ENCODE measurements at regions not wholly inside any gene's neighbourhood (a gene's known extent, or its start where the extent isn't known, plus 50 kb on each side); places are given as distances from the start of the nearest gene placed in this dataset.

DNA sequence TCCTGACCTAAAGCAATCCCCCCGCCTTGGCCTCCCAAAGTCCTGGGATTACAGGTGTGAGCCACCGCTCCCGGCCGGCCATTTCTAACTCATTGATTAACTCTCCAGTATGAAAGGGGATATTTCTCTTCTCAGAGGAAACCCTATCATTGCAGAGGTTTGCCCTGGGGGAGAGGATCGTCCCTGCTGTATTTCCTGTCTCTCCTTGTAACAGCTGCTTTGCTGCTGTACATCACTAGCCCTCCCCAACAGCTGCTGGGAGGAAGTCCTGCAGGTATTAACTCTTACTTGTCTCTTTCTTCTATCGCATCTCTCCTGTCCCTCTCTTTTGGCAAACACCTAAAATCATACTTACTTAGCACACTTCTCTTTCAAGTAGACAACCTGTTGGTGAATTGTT, 219.0 kb upstream of the DSEL start:
- no peak for DNase-seq (ENCODE audit: low read depth)

DNA sequence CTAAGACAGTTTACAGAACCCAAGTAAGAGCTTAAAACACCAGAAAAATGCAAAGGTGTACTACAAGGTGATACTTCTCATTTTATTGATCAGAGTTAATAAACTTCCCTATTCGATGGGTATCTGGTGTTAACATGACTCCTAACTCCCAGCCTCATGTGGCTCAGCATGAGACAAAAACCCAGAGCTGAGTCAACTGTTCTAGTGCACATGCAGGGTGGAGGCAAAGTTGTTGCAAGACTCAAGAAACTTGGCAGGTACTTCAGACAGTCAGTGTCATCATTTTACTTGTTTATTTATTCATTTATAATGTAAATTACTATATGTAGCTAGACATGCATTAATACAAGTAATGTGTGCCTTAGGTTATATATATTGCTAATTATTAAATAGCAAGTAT, 216.6 kb upstream of the DSEL start:
- DNase-seq (ENCODE audit: low read depth): no peak

DNA sequence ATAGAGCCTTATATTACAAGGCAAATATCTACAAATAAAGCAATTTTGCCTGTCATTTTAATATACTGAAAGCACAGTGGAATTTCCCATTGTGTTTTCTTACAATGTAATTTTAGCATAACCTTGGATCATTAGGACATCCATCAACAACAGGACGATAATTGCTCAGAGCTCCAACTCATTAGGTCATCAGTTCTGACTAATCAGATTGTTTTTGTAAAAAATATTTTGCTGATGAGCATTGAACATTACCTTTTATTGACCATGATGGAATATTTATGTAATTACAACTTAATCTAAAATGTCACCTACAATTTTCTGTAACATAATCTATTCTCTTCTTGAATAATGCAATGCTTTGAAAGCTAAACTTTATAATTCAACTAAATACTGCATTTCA, 215.3 kb upstream of the DSEL start:
- no peak for DNase-seq (ENCODE audit: low read depth)

DNA sequence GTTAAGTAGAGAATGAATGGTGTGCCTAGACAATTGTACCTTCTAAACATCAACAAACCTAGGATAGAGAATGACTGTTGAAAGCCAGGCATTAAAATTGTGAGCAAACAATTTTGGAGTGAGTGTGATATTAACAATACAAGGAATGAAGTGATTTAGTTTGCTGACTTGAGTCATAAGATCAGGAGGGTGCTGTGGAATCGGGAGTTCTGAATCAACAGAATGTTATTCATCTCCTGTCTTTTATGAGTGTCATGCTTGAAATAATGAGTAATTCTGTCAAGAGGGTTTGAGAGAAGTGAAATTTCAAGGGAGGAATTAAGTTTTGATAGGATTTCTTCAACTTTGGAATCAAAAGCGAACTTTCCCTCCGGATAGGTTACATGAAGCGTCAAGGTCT, 214.4 kb upstream of the DSEL start:
- DNase-seq (ENCODE audit: low read depth): no peak

DNA sequence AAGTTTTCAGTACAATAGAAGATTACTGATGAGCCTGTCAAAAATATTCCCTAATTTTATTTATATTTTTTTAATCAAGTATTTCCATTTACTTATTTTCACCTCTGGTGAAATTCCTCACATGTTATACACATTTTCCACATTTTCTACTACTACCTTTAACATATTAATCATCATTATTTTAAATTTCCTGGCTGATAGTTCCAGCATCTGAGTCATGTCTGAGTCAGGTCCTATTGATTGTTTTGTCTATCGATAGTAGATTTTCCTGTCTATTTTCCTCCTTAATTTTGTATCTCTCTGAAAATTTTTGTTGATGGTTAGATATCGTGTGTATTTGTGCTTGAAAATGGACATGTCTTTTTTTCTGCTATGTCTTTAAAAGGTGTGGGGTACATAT, 211.8 kb upstream of the DSEL start:
- DNase-seq (ENCODE audit: low read depth): no peak

DNA sequence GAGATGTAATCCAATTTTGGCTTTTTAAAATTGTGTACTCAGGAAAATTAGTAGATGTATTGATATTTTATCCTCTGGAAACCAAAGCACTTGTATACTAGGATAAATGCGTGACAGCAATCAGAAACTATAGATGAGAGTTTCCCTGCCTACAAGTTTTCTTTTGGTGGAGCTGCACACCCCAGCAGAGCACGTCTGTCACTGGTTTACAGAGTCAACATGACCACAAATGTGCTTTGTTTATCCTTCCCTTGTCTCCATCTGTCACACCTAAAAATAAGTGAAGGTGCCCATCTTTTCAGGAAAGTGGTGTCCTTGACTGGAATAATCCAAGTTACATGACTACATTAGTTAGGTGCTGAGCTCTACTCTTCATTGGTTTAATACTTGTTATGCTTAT, 210.4 kb upstream of the DSEL start:
- DNase-seq (ENCODE audit: low read depth): no peak

DNA sequence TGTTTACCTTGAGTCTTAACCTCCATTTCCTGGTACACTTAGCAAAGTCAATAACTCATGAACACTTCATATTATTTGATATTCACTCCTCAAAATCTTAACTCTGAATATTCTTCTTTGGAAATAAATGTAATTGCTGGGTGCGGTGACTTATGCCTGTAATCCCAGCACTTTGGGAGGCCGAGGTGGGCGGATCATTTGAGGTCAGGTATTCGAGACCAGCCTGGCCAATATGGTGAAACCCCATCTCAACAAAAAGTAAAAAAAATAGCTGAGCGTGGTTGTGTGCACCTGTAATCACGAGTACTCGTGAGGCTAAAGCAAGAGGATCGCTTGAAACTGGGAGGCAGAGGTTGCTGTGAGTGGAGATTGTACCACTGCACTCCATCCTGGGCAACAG, 201.3 kb upstream of the DSEL start:
- no peak for DNase-seq (ENCODE audit: low read depth)

DNA sequence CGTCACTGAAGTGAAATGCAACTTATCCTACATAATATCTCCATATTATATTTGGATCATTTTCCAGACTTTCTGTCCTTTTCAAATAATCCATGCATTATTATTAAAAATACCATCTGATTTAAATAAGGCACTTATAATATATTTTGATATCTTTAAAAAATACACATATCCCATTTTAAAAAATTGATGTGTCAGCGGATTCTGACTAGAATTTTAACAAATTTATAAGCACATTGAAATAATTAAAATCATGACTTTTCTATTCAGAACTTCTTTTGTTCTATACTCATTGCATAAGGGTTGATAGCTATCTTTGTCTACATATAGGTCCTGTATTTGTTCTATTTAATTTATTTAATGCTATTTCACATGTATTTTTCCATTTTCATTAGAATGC, 199.0 kb upstream of the DSEL start:
- DNase-seq (ENCODE audit: low read depth): no peak

DNA sequence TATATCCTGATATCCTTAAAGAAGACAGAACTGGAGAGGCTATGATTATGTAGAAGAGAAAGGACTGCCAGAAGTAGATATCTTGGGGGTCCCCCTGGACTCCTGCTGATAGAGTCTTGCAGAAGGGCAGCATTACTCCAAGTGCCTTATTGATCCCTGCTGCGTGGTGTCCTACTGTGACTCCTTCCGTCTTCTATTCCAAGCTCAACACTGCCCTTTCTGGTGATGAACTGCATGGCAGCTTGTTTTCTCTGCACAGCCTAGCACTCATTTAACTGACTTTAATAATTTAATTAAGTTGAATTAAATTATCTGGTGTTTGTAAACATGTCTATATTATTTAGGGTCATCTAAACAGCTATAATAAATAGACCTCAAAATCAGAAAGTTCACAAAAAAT, 194.1 kb upstream of the DSEL start:
- DNase-seq (ENCODE audit: low read depth): no peak

DNA sequence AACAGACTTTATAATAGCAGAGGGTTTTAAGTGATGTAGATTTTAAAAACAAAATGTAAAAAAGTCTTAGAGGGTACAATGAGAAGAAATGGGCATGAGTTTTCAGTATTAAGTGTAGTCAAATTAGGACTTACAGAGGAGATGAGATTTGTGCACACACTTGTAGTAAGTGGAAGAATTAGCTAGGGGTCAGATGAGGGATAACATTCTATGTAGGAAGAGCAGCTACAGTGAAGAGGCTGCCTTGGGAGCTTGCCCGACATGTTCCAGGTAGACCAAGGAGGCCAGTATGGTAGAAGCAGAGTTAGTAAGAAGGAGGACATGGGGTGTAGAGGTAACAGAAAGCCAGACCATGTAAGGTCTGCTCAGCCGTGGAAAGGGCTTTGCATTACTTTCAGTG, 189.2 kb upstream of the DSEL start:
- no peak for DNase-seq (ENCODE audit: low read depth)

DNA sequence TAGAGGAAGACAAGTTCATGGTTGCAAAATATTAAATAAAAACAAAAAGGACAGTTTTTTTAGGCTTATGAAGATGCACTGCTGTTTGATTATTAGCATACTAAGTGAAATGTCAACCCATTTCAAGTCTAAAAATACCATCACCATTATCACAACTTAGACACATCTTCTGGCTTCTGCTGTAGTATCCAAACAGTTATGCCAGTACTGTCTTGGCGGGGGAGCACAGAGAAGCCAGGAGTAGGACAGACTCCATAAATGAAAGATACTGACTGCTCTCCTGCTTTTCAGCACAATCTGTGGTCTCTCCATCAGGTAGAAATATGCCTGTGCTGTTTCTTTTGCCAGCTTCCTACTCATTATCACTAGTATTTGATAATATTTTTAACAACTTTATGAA, 179.2 kb upstream of the DSEL start:
- no peak for DNase-seq (ENCODE audit: low read depth)

DNA sequence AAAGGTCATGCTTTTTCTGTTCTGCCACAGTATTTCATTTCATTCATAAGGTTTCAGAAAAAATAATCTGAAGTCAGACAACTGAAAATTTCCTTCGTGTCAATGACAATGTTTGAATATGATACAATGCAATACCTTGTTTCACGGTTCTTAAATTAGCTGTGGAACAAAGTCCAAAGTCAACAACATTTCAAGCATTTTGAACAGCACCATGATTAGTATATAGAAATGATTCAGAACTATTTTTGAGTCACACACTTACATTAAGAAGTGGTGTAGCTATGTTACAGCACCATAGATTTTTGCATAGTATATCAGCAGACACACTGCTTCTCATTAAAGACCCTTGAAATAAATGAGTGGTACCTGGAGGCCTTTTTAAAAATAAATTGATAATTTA, 178.3 kb upstream of the DSEL start:
- no peak for DNase-seq (ENCODE audit: low read depth)

DNA sequence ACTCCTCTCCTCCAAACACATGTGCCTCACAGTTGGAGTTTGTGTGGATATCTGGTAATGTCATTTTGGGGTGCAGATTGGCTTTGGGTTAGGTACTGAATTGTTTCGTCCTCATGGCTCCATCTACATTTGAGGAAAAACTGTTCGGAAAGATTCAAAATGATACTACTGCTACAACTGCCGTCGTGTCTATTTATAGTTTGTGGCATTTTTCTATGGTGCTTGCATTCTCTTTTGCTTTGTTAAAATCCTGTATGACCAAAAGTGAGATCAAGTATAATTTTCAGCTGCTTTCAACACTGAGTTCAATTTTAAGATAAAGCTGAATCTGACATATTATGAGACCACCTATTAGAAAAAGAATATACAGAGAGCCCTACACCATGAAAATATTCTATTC, 176.3 kb upstream of the DSEL start:
- no peak for DNase-seq (ENCODE audit: low read depth)

DNA sequence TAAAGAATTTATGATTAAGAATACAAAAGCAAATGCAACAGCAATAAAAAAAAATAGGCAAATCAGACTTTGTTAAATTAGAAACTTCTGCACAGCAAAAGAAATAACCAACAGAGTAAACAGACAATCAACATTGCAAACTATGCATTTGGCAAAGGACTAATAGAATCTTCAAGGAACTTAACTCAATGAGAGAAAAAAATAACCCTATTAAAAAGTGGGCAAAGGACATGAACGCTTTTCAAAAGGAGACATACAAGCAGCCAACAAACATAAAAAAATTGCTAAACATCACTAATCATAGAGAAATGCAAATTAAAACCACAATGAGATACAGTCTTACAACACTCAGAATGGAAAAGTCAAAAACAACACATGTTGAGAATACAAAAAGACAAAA, 166.0 kb upstream of the DSEL start:
- DNase-seq (ENCODE audit: low read depth): no peak

DNA sequence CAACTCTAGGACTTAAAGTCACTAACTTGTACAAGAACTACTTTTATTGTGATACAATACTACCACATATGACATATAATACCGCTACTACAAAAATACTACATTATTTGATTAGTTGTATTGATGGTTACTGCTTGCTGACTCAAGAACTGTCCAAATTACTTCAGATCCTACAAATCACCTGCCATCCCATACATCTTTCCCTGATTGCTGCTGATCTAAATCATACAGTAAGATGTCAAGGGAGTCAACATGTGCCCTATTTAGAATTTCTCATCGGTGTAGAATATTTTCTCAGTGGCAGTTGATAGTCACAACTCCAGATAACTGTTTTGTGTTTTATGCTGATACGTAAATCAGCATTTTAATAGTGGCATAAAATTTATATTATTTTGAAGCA, 161.0 kb upstream of the DSEL start:
- DNase-seq (ENCODE audit: low read depth): no peak

DNA sequence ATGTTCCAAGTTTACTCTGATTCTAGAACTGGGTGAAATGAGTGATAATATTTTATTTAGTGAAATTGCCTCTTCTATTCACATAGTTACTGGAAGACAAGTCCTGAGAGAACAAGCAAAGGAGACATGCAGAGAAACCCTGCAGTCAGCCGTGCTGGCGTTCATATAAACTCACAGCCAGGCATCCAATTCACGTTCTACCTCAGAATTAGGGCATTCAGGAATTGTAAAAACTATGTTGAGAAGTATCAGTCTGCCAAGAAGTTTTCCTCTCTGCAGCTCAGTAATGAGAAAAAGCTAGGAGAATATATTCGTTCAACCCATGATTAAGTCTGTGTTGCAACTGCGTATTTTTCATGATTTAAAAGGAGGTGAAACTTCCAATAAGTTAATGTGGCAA, 156.2 kb upstream of the DSEL start:
- no peak for DNase-seq (ENCODE audit: low read depth)

DNA sequence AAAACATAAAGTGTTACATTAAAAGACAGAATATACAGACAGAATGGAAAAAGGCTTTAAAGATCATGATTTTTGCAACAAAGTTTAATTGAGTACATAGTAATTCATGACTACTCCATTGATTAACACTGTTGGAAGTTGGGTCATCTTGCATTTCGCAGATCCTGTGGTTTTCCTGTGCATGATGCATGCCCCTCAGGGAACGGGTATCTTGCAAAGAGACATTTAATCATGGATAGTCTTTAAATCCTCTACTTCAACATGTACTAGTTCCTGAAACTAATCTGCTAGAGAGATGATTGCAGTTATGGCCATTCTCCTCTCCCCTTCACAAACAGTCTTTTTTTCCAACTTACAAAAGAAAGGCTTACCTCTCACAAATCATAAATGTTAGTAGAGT, 155.6 kb upstream of the DSEL start:
- no peak for DNase-seq (ENCODE audit: low read depth)

DNA sequence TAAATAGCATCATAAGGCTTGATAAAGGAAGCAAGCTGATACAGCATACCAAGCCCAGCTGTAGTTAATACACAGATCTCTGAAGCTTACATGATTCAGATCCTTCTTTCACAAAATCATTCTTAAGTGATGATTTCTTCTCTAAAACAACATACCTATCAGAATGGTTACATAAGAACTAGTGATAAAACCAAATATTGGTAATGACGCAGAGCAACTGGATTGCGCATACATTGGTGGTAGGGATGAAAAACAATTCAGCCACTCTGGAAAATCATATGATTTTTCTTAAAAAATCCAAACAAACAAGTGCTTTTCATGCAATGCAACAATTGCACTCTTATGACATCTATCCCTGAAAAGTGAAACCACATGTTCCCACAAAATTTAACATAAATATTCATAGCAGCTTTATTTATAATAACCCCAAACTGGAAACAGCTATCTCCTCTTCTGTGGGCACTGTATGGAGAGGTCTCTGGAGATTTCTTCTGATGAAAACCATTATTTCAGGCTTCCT, 153.6 kb upstream of the DSEL start:
- DNase-seq (ENCODE audit: low read depth): no peak

DNA sequence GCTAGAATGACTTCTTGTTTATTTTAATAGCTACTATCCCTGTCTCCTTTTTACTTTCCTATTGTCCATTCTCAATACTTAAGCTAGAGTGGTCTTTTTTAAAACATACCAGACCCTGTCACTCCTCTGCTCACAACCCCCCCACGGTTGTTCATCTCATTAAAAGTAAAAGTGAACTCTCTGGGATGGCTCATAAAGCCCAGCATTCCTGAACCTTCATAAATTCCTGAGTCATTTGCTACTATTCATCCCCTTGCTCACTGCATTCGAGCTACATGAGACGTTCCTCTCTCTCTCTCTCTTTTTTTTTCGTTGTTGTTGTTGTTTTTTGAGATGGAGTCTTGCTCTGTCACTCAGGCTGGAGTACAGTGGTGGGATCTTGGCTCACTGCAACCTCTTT, 148.7 kb upstream of the DSEL start:
- DNase-seq (ENCODE audit: low read depth): no peak

DNA sequence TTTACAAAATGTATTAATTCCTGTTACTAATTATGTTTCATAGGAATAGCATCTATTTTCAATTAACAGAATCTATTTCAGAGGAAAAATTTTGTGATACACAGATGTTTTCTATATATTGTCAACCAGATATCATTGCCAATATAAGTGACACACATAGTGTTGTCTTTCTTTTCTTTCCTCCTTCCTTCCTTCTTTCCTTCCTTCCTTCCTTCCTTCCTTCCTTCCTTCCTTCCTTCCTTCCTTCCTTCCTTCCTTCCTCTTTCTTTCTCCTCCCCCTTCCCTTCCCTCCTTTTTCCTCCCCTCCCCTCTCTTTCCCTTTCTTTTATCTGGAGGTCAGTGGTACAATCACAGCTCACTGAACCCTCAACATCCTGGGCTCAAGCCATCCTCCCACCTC, 146.5 kb upstream of the DSEL start:
- no peak for DNase-seq (ENCODE audit: low read depth)

DNA sequence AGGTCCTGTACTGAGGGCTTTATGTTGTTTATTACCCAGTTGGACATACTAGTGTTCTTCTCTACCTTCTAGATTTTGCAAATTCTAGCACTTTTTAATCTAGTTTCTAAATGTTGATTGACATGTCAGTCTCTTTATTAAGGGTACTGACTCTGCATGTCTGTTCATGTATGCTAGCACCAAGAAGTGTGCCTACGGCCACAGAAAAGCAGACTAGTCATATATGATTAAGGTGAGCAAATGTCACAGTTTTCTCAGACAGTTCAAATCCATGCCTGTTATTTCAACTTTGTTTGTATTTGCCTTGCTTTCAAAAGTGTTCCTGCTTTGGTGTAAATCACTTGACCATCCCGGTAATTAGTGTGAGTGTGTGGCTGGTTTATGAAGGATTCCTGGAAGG, 145.0 kb upstream of the DSEL start:
- DNase-seq (ENCODE audit: low read depth): no peak

DNA sequence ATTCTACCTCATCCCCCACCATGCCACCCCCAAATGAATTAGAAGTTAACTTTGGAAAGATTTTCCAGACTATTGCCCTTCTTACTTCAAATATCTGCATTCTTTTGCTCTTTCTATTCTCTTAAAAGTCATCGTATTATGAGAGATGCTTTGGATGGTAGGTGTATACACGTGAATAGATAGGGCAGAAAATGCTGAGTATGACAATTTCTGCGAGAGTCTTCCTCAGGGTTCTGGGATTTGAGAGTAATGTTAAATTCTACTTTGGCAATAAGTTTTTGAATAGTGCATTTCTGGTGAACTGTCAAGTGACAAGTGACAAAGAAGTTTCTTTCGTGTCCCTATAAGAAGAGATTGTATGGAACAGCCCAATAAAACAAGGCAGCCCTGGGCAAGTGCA, 137.6 kb upstream of the DSEL start:
- no peak for DNase-seq (ENCODE audit: low read depth)

DNA sequence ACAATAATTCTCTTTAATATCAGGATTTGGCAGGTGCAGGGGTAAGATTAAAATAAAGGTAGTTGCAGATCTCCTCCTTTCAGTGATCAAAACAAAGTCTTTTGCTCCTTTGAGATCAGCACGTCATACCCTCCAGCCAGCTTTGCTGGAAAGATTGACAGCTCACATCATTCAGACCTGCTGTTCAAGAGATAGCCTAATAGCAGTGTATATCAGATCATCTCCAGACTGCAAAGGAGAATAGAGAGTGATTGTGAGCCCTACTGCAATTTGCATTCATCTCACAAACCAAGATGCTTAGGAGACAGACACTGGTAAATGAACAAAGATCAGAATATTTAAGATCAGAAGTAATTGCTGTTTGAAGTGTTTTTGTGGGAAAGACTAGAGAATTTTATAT, 135.8 kb upstream of the DSEL start:
- no peak for DNase-seq (ENCODE audit: low read depth)

DNA sequence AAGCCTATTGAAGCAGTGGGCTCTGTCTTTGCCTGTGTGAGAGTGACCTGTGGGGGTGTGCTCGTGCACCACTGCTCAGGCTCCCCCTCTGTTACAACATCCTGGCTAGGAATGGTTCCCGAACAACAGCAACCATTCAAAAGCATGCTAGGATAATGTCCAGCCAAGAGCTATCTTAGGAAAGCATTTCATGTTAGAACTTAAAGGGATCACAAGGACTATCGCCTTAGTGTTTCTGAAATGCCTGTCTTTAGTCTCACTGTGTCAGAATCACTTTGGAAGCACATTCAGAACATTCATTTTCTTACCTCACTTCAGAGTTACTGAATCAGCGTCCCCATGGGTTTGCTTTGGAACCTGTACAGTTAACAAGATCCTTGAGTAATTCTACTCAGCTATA, 134.9 kb upstream of the DSEL start:
- DNase-seq (ENCODE audit: low read depth): no peak

DNA sequence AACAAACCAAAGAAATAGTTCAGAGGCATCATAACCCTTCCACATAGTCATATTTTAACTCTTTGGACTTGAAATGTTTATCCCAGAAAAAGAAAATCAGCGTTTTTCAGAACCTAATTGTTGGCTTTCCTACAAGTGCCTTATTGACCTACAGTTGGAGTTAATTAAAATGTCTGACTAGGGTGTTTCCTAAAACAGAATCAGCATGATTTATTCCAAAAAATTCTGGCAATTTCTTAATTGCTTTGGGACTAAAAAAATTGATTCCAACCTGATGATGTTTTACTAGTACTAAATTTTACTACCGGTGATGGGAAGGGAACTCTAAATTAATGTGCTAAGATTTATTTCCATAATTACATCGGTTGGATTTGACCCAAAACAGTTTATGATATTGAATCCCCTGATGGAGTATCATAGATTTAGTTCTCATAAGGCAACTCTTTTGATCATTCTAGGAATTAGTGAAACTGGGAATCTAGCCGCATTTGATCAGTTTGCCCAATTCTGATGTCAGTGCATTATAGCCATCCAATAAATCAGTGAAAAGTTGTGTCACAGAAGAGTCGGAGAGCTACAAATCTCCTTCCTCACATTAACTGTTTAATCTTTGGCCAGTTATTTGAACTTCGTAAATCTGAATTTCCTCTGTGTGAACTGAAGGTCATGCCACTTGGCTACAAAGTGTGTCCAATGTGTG, 134.3 kb upstream of the DSEL start:
- no peak for DNase-seq (ENCODE audit: low read depth)
